SK-MEL-5 (cell line): ENCODE measurements at regions not wholly inside any gene's neighbourhood (a gene's known extent, or its start where the extent isn't known, plus 50 kb on each side); places are given as distances from the start of the nearest gene placed in this dataset.
A peak's percentile ranks its signal among the peaks of the same experiment; 100 is the strongest.

Experiments used
- DNase-seq: peaks from one replicate; pipeline ENCODE4 v3.0.0-alpha.2; 2016; ENCODE audit warnings: low read depth, low spot score
- in situ Hi-C: cut with HindIII; loops from 2 replicates; pipeline ENCODE4 v1.10.0; 2016; ENCODE audit warnings: low sequenced_read_pairs, high pct_unique_total_duplicates, low pct_unique_long_range_greater_than_20kb

GRCh38 chr4:124890522-124890921 lies 178.0 kb upstream of the ANKRD50 start:
- no peak for DNase-seq
- in situ Hi-C loops = no loop called here

GRCh38 chr4:124887739-124888138 lies 175.2 kb upstream of the ANKRD50 start:
- in situ Hi-C loops = no loop called here
- no peak for DNase-seq

DNA sequence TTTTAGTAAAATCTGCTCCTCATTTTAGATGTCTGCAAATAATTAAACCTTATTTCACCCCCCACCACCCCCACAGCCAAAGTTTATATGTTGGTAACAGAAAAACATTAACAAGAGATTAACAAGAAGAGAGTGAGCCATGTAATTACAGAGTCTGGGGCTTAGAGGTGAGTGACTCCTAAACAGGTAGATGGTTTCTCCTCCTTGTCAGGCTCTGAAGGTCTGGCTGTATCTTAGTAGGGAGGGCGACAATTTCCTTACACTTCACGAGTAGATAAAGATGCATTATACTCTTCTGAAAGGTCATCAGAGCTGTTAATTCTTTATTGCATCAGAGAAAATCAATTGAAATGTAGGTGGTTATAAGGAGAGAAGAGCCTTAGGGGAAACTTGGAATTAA lies 171.8 kb upstream of the ANKRD50 start:
- peak; percentile 32 for DNase-seq
- in situ Hi-C loops = no loop called here

DNA sequence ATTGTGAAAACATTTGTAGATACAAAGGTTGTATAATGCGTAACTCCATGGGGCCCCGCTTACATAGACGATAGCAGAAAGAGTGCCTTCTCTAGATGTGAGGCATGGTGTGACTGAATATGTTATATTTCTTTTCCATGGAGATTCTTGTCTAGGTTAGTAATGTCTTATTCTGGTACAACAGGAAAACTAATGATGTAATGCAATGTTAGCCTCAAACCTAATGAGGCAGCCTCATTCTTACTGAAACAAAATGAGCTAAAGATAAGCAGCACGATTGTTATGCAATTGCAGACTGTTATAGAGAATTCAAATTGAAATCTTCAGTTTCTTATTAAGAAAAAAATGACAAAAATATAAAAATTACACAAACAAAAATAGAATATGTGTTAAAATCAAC lies 171.1 kb upstream of the ANKRD50 start:
- in situ Hi-C loops = no loop called here
- no peak for DNase-seq

GRCh38 chr4:124879195-124879594 lies 166.7 kb upstream of the ANKRD50 start:
- DNase-seq = no peak
- in situ Hi-C loops = no loop called here

DNA sequence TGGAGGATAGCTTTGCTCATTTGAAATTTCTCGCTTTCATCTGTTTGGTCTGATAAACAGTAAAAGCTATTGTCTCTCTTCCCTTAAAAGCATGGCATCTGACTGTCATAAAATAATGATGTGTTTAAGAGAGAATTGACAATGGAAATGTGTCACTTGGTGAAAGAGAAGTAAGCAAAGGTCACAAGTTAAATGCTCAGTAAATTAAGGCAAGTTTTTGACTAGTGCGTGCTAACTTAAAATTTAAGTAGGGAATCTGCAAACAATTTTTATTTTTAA lies 161.6 kb upstream of the ANKRD50 start:
- DNase-seq = peak; percentile 51
- in situ Hi-C loops = no loop called here

DNA sequence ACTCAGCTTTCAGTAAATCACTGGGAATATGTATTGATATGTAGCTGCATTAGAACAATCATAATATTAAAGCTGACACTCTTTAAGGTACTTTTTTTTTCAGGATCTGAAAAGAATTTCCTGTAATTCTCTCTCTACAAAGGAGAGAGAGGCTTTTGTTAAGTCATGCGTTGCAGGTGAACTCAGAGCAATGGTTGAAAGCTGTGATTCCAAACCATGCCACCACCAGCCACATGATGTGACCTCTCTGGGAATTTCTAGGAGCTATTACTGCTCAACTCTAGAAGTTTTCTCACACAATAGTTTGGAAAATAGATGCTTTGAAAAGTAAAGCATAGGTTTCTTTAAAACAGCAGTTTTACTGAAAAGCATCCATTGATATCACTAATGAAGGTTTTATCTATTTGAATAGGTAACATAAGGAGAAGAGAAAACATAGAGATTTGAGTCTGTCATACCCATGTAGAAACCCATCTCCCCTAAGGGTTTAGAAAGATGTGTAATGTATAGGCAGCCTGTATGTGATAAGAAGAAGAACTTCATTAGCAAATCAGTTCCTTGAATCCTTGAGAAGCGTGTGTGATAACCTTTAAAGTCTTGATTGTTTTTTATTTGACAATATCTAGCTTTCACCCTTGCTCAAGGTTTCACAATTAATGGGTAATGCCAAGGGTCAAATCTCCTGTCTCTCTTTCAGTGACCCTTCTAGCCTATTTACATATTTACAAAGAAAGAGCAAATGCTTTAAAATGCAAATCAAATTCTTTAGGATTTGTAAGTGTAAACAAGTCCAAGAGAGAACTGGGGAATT lies 161.0 kb upstream of the ANKRD50 start:
- in situ Hi-C loops = no loop called here
- no peak for DNase-seq

DNA sequence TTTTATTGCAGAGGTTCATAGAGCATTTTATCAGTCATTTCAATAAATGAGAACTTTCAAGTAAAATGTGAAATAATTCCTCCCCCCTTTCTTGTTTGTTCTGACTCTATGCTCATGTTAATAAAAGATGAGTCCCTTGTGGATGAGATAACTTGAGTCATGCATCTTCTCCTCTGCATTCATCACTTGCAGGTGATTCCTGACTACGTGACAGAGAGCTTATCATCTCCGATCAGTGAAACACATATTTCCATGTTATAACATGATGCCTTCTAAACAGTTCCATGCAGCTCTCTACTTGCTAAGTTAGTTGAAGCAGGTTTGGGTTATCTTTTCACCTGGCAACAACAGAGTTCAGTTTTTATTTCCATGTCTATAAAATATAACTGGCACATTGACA lies 160.1 kb upstream of the ANKRD50 start:
- in situ Hi-C loops = no loop called here
- no peak for DNase-seq

GRCh38 chr4:124869961-124870495 lies 157.5 kb upstream of the ANKRD50 start:
- in situ Hi-C loops = no loop called here
- no peak for DNase-seq

- in situ Hi-C loops = no loop called here
Measured at GRCh38 chr4:124868495-124868894, 156.0 kb upstream of the ANKRD50 start.

GRCh38 chr4:124867536-124867935 lies 155.0 kb upstream of the ANKRD50 start:
- in situ Hi-C loops = no loop called here
- DNase-seq = no peak

More at GRCh38 chr4:124868495-124868894, 156.0 kb upstream of the ANKRD50 start:
- no peak for DNase-seq

DNA sequence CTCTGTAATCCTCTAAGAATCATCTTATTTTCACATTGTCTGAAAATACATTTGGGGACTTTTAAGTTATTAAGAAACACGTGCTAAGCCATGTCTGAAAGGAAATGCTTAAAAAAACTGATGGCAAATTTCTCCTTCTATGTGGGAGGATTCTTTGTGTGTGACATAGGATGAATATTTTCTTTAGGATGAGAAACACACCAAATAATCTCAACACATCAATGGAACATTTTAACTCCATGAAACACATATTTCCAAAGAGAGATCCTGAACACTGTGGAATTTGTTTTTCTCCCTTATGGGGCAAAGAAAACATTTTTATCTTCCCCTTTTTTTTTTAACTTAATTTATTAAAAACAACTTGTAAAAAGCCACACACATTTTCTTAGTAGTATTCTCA lies 153.8 kb upstream of the ANKRD50 start:
- in situ Hi-C loops = no loop called here
- DNase-seq = no peak

DNA sequence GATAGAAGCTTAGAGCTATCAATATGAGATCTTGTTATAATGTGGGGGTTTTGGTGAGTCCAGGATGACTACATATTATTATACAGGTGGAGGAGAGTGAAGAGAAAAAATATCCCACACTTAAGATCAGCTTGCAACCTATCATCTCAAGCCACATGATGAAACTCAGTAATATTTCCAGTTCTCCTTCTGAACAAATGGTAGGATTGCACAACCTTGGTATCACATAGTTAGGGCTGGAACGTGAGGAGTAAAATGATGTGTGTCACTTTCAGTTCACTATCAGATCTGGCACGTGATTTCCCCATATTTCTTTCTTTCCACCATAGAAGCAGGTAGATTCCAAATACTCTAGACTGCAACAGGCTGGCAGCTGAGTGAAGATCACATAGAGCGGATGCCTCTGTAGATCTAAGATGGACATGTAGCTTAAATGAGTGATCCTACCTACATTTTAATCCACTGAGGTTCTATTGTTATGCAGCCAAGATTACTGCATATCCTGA lies 150.6 kb upstream of the ANKRD50 start:
- DNase-seq = no peak
- in situ Hi-C loops = no loop called here

DNA sequence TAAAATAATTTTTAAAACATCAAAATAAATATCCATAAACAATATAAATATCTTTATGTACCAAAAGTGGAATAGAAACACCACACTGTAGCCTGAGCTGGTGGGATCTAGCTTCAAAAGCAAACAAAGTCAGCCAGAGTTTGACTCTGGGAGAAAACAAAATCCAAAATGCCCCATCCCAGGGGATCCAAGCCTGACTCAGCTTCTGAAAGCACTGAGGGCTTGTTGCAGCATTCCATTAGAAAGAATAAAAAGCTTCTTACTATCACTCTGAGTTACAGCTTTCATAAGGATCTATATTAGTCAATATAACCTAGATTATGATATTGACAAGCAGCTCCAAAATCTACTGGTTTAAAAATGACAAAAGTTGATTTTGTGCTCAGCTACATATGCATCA lies 149.7 kb upstream of the ANKRD50 start:
- in situ Hi-C loops = no loop called here
- DNase-seq = no peak

DNA sequence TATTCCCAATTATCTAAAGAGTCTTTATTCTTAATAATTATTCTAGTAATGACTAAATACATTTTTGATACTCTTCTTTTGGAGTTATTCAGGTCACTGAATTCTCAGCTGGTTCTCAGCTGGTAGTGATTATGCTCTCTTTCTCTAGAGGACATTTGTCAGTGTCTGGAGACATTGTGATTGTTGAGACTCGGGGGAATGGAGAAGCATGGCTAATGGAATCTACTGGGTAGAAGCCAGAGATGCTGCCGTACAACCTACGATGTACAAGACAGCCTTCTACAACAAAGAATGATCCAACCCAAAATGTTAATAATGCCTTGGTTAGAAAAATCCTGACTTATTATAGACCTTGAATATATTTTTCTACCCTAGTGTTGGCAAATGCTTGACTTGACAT lies 149.2 kb upstream of the ANKRD50 start:
- no peak for DNase-seq
- in situ Hi-C loops = no loop called here

DNA sequence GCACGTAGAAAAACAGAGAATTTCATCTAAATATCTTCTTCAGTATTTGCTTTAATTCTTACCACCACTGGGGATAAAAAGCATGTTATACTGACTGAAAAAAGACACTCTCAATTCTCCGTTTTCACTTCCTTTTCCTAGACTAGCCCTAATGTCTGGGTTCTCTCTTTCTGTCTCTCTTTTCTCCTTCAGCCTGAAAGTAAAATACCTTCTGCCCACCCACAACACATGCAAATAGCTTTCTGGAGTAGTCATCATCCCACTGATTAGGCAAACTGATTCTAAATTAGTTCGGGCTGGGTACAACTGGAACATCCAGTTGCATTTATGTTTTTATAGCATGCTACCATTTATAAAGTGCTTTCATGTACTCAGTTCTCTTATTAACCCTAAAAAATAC lies 142.4 kb upstream of the ANKRD50 start:
- no peak for DNase-seq
- in situ Hi-C loops = no loop called here

DNA sequence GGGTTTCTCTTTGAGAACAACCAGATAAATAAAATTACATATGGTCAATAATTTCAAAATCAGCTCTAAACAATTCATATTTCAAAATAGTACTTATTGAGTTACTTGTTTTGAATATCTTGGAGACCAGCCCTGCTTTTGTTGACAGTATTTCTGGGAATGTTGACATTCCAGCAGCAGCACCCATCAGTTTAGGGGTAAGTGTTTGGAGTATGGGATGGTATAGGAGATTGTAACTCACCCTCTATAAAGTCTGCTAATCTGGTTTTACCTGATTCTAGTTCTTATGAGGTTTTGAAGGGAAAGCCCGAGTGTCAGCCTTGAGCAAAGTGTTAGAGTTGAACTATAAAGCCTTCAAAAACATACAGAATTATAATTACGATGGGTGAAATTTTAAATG lies 139.2 kb upstream of the ANKRD50 start:
- DNase-seq = no peak
- in situ Hi-C loops = no loop called here

GRCh38 chr4:124846306-124846705 lies 133.8 kb upstream of the ANKRD50 start:
- DNase-seq = no peak
- in situ Hi-C loops = no loop called here

DNA sequence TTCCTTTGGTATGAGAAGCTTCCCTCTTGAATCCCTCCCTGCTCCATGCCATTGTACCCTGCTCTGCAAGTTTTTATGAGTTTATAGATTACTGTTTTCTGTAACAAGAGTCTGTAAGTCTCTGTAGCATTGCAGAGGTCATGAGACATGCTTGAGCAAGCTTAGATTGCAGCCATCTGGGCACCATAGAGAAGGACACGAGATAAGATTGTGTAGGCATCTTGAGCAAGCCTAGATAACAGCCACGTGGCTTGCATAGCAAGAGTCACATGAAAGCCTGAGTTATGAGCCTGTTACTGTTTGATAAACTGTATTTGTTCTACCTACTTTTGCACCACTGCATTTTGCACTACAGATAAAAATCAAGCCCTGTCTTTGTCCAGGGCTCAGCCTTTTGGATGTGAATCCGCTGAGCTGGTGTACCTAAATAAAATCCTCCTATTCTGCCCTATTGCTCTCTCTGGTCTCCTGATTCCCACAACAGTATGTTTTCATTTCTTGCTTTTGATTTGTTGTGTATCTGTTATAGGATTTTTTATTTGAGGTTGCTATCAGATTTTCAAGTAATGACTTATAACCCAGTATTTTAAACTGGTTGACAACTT lies 127.4 kb upstream of the ANKRD50 start:
- no peak for DNase-seq

More for the DNA sequence above, 127.4 kb upstream of the ANKRD50 start:
- in situ Hi-C loops = no loop called here
